MCF 10A (cell line): ENCODE measurements at regions not wholly inside any gene's neighbourhood (a gene's known extent, or its start where the extent isn't known, plus 50 kb on each side); places are given as distances from the start of the nearest gene placed in this dataset.

ENCODE experiments used
- BruUV-seq: library from RNA; stranded (reverse); fragments of 400-500 nt; replicated peaks from 2 replicates; lab custom pipeline; 2021; lab: Mats Ljungman, UMichigan
- CTCF ChIA-PET: fragments of 300-600 bp; sonication (Branson Sonifier 250); formaldehyde crosslinking; extraction: SDS; loops from one replicate; lab custom pipeline; 2021; ENCODE audit warnings: antibody characterized with exemption, inconsistent platforms; lab: Yijun Ruan, JAX
- POLR2A ChIA-PET: fragments of 300-600, 350-650 bp; sonication (Branson Sonifier 250); formaldehyde crosslinking; extraction: SDS; loops from one replicate; lab custom pipeline; 2020; ENCODE audit warnings: antibody characterized with exemption, inconsistent platforms; lab: Yijun Ruan, JAX
- DNase-seq: peaks from one replicate; pipeline ENCODE4 v3.0.0-alpha.2; 2018; ENCODE audit not compliant: unreplicated experiment
- H3K27ac Mint-ChIP-seq: one replicate; pipeline ENCODE4 v1.8.0; 2022; ENCODE audit warnings: mild to moderate bottlenecking, low read depth, mixed read lengths; ENCODE audit not compliant: unreplicated experiment
- H3K27me3 Mint-ChIP-seq: one replicate; pipeline ENCODE4 v1.8.0; 2022; ENCODE audit warnings: mixed read lengths; ENCODE audit not compliant: insufficient read depth, unreplicated experiment
- H3K36me3 Mint-ChIP-seq: one replicate; pipeline ENCODE4 v1.8.0; 2022; ENCODE audit warnings: mild to moderate bottlenecking, moderate library complexity, mixed read lengths; ENCODE audit not compliant: insufficient read depth, unreplicated experiment
- H3K4me1 Mint-ChIP-seq: one replicate; pipeline ENCODE4 v1.8.0; 2022; ENCODE audit warnings: mixed read lengths; ENCODE audit not compliant: insufficient read depth, unreplicated experiment
- H3K4me3 Mint-ChIP-seq: one replicate; pipeline ENCODE4 v1.8.0; 2022; ENCODE audit warnings: mild to moderate bottlenecking, moderate library complexity, mixed read lengths; ENCODE audit not compliant: unreplicated experiment
- H3K9me3 Mint-ChIP-seq: one replicate; pipeline ENCODE4 v1.8.0; 2022; ENCODE audit warnings: mixed read lengths; ENCODE audit not compliant: unreplicated experiment
- CTCF ChIP-seq: fragments of 200-600 bp; IDR thresholded peaks from one replicate; pipeline ENCODE4 v1.8.0; 2022; ENCODE audit warnings: antibody characterized with exemption, mild to moderate bottlenecking; ENCODE audit not compliant: unreplicated experiment
- intact Hi-C: fragments of 100-400 bp; cut with micrococcal nuclease; formaldehyde crosslinking; loops from 2 replicates; pipeline ENCODE4 v1.14.1; 2022

GRCh38 chr7:112905950-112906349 is 115.8 kb upstream of the TMEM168 start:
- intact Hi-C loops, result no loop called here
- Mint-ChIP-seq H3K27me3 (no peaks in the 10 kb centered on the region), H3K9me3 (peaks cover 9% of the 10 kb centered on the region), H3K36me3 (peaks cover 18% of the 10 kb centered on the region), H3K27ac (no peak overlapping the region), H3K4me3 (no peak overlapping the region), H3K4me1 (no peaks in the 10 kb centered on the region)
- TF ChIP-seq CTCF, result no peak
- CTCF ChIA-PET, result interaction anchor here (0.6 kb wide), 2 partner anchors 101 to 401 kb away, joined by 4 to 8 read pairs; no protein-coding TSS in a partner anchor
- POLR2A ChIA-PET, result no interaction called here
- DNase-seq, result peak; percentile 13
- no TSS peak for BruUV-seq

- DNase-seq, result no peak
- intact Hi-C loops, result no loop called here
- Mint-ChIP-seq H3K27ac (no peak overlapping the region), H3K36me3 (peaks cover 13% of the 10 kb centered on the region), H3K27me3 (no peaks in the 10 kb centered on the region), H3K4me1 (no peaks in the 10 kb centered on the region), H3K9me3 (peaks cover 9% of the 10 kb centered on the region), H3K4me3 (no peak overlapping the region)
- POLR2A ChIA-PET, result interaction anchor here (0.8 kb wide), 1 partner anchor 1011 kb away, joined by 3 read pairs; no protein-coding TSS in a partner anchor
- no TSS peak for BruUV-seq
- no peak for TF ChIP-seq CTCF
- CTCF ChIA-PET, result interaction anchor here (1.0 kb wide), 1 partner anchor 355 kb away, joined by 4 read pairs; no protein-coding TSS in a partner anchor
Observed at GRCh38 chr7:112905413-112905812, 115.2 kb upstream of the TMEM168 start.

GRCh38 chr7:112898432-112899290 is 108.5 kb upstream of the TMEM168 start:
- H3K4me1 Mint-ChIP-seq, result no peaks in the 10 kb centered on the region
- no peaks in the 10 kb centered on the region for H3K9me3 Mint-ChIP-seq
- POLR2A ChIA-PET, result interaction anchor here (0.5 to 1.0 kb wide), 3 partner anchors 14 to 416 kb away, joined by 3 to 5 read pairs (median 3); no protein-coding TSS in a partner anchor
- H3K36me3 Mint-ChIP-seq, result peaks cover 12% of the 10 kb centered on the region
- H3K4me3 Mint-ChIP-seq, result no peak overlapping the region
- H3K27ac Mint-ChIP-seq, result peak overlapping the region; percentile 19
- DNase-seq, result peak; percentile 78
- H3K27me3 Mint-ChIP-seq, result no peaks in the 10 kb centered on the region
- intact Hi-C loops, result loop anchor here (1.0 to 5.0 kb wide), 3 partner anchors 348 to 1146 kb away; no protein-coding TSS in a partner anchor
- peak; percentile 80 for TF ChIP-seq CTCF
- BruUV-seq, result no TSS peak
- CTCF ChIA-PET, result interaction anchor here (0.6 to 7.1 kb wide), 37 partner anchors 9 to 639 kb away, joined by 3 to 68 read pairs (median 4); a partner anchor contains a TSS

GRCh38 chr7:112897839-112898431 is 107.7 kb upstream of the TMEM168 start:
- DNase-seq, result no peak
- no peak for TF ChIP-seq CTCF
- H3K4me1 Mint-ChIP-seq, result no peaks in the 10 kb centered on the region
- ChIA-PET POLR2A (no interaction called here), CTCF (interaction anchor here (0.6 to 7.1 kb wide), 10 partner anchors 8 to 414 kb away, joined by 3 to 68 read pairs (median 6); no protein-coding TSS in a partner anchor)
- H3K4me3 Mint-ChIP-seq, result no peak overlapping the region
- intact Hi-C loops, result loop anchor here (1.0 to 5.0 kb wide), 3 partner anchors 348 to 1146 kb away; no protein-coding TSS in a partner anchor
- H3K9me3 Mint-ChIP-seq, result no peaks in the 10 kb centered on the region
- peak overlapping the region; percentile 19 for H3K27ac Mint-ChIP-seq
- H3K27me3 Mint-ChIP-seq, result no peaks in the 10 kb centered on the region
- BruUV-seq, result no TSS peak
- H3K36me3 Mint-ChIP-seq, result peaks cover 12% of the 10 kb centered on the region
